K562 (cell line): ENCODE measurements at regions not wholly inside any gene's neighbourhood (a gene's known extent, or its start where the extent isn't known, plus 50 kb on each side); places are given as distances from the start of the nearest gene placed in this dataset.

Experiments used
- ATF3 ChIP-seq, 2 experiments: fragments of 450-650 bp in 1 of 2; sonication (generic) in 1 of 2; formaldehyde crosslinking in 1 of 2; IDR thresholded peaks in 1 of 2; conservative IDR thresholded peaks in 1 of 2; 2 replicates each; pipeline versions ENCODE4 v1.6.1 to v1.8.1; 2016 to 2023; ENCODE audit warnings: mild to moderate bottlenecking in 2 of 2, moderate library complexity in 2 of 2, inconsistent platforms in 1 of 2, missing genetic modification reagents in 1 of 2
- HDAC8 ChIP-seq: fragments of 450-650 bp; IDR thresholded peaks from 2 replicates; pipeline ENCODE4 v1.6.1; 2016; ENCODE audit warnings: mild to moderate bottlenecking, missing genetic modification characterization, moderate library complexity, missing compliant biosample characterization
- HES1 ChIP-seq: fragments of 450-650 bp; IDR thresholded peaks from 2 replicates; pipeline ENCODE4 v1.6.1; 2016; ENCODE audit warnings: low read depth, mild to moderate bottlenecking, moderate library complexity
- MGA ChIP-seq: fragments of 450-650 bp; IDR thresholded peaks from 2 replicates; pipeline ENCODE4 v1.6.1; 2016; ENCODE audit warnings: mild to moderate bottlenecking, moderate library complexity
- PPARD ChIP-seq: fragments of 250-450 bp; sonication (Bioruptor Pico); IDR thresholded peaks from 2 replicates; pipeline ENCODE4 v1.8.0; 2022; ENCODE audit warnings: inconsistent platforms, mild to moderate bottlenecking, moderate library complexity
- RAD51 ChIP-seq: fragments of 450-650 bp; IDR thresholded peaks from 2 replicates; pipeline ENCODE4 v1.7.1; 2016; ENCODE audit warnings: low read depth, mild to moderate bottlenecking, borderline replicate concordance
- RNF2 ChIP-seq: sonication (generic); IDR thresholded peaks from 2 replicates; pipeline ENCODE4 v1.6.1; 2016
- TAL1 ChIP-seq: fragments of 450-650 bp; IDR thresholded peaks from 2 replicates; pipeline ENCODE4 v1.6.1; 2016; ENCODE audit warnings: mild to moderate bottlenecking
- TEAD1 ChIP-seq, 2 experiments: fragments of 450-650 bp in 1 of 2; sonication (generic) in 1 of 2; formaldehyde crosslinking; IDR thresholded peaks; 2 replicates each; pipeline versions ENCODE4 v1.4.0 to v1.8.0; 2020 to 2022; ENCODE audit warnings: mild to moderate bottlenecking in 2 of 2, missing genetic modification reagents in 1 of 2
- TEAD2 ChIP-seq: fragments of 450-650 bp; IDR thresholded peaks from 2 replicates; pipeline ENCODE4 v1.6.1; 2016; ENCODE audit warnings: missing genetic modification characterization, control low read depth, missing compliant biosample characterization
- USF1 ChIP-seq: sonication (generic); formaldehyde crosslinking; IDR thresholded peaks from 2 replicates; pipeline ENCODE4 v1.9.0; 2022; ENCODE audit warnings: mild to moderate bottlenecking, missing genetic modification reagents
- ZKSCAN3 ChIP-seq: fragments of 250-450 bp; sonication (Bioruptor Pico); IDR thresholded peaks from 2 replicates; pipeline ENCODE4 v1.4.0; 2020
- ZNF644 ChIP-seq: fragments of 200-800 bp; sonication (Bioruptor generic); IDR thresholded peaks from 2 replicates; pipeline ENCODE4 v1.6.1; 2016; ENCODE audit warnings: low read depth, missing genetic modification characterization, missing compliant biosample characterization
- ZNF778 ChIP-seq: fragments of 450-650 bp; formaldehyde crosslinking; IDR thresholded peaks from 2 replicates; pipeline ENCODE4 v1.4.0; 2020; ENCODE audit warnings: mild to moderate bottlenecking, moderate library complexity

GRCh38 chr2:12177455-12178288 is 431.2 kb downstream of the LPIN1 start (continued):
- TF ChIP-seq MGA (no peak), ZKSCAN3 (CRISPR knock-in tag) (no peak), TAL1 (no peak), TEAD1 (CRISPR knock-in tag; IDR thresholded peaks at IDR 0.05) (no peak), ATF3 (IDR thresholded peaks at IDR 0.05) (peak; percentile 56; the same call in 1 of the 2 replicates), ATF3 (CRISPR knock-in tag; conservative IDR thresholded peaks at IDR 0.05) (no peak), ZNF644 (tag) (no peak; the same call in 1 of the 2 replicates), RNF2 (no peak; the same call in 1 of the 2 replicates), USF1 (CRISPR knock-in tag) (no peak), HES1 (no peak), PPARD (CRISPR knock-in tag) (no peak), HDAC8 (tag) (no peak), ZNF778 (CRISPR knock-in tag) (no peak), TEAD2 (peak; percentile 49; the same call in 1 of the 2 replicates), RAD51 (no peak)
